Peyer's patch (tissue), 4 donors: ENCODE measurements at regions not wholly inside any gene's neighbourhood (a gene's known extent, or its start where the extent isn't known, plus 50 kb on each side); places are given as distances from the start of the nearest gene placed in this dataset.

Source experiments
- DNase-seq, 3 donors: peaks; one replicate each; pipeline ENCODE4 v3.0.0-alpha.2; 2017 to 2019
- H3K27ac ChIP-seq, 4 donors: fragments of 200-600 bp; sonication (generic); one replicate each; pipeline ENCODE4 v1.5.1; 2016 to 2019
- H3K27me3 ChIP-seq, 2 donors: fragments of 200-600 bp; sonication (generic); one replicate each; pipeline ENCODE4 v1.5.1; 2019
- H3K36me3 ChIP-seq, 3 donors: fragments of 200-600 bp; sonication (generic); one replicate each; pipeline ENCODE4 v1.5.1; 2016 to 2019
- H3K4me1 ChIP-seq, 4 donors: fragments of 200-600 bp; sonication (generic); one replicate each; pipeline ENCODE4 v1.5.1; 2016 to 2019
- H3K4me3 ChIP-seq, 4 donors: fragments of 200-600 bp; sonication (generic); 1 replicate in 3 of 4; 2 replicates in 1 of 4; pipeline ENCODE4 v1.5.1; 2016 to 2019; ENCODE audit warnings: mild to moderate bottlenecking in 1 of 4
- H3K9me3 ChIP-seq, 4 donors: fragments of 200-600 bp; sonication (generic); one replicate each; pipeline ENCODE4 v1.5.1; 2016 to 2019; ENCODE audit warnings: mild to moderate bottlenecking in 1 of 4
- CTCF ChIP-seq, 6 experiments: fragments of 450-650 bp in 4 of 6; fragments of 200-600 bp in 2 of 6; sonication (generic) in 1 of 6; IDR thresholded peaks; one replicate each; pipeline ENCODE4 v1.5.1; 2017 to 2019; ENCODE audit warnings: antibody characterized with exemption in 6 of 6, mild to moderate bottlenecking in 3 of 6, moderate library complexity in 1 of 6
- POLR2A ChIP-seq, 2 donors: fragments of 450-650 bp; IDR thresholded peaks; one replicate each; pipeline ENCODE4 v1.5.1; 2017; ENCODE audit warnings: antibody characterized with exemption in 2 of 2, mild to moderate bottlenecking in 2 of 2, moderate library complexity in 2 of 2

- no peak overlapping the region for H3K27ac ChIP-seq
- DNase-seq = no peak
- H3K27me3 ChIP-seq = no peaks in the 10 kb centered on the region
- H3K9me3 ChIP-seq = no peaks in the 10 kb centered on the region
- H3K36me3 ChIP-seq = no peaks in the 10 kb centered on the region
- H3K4me1 ChIP-seq = no peaks in the 10 kb centered on the region
- TF ChIP-seq CTCF (IDR thresholded peaks at IDR 0.05) (no peak), POLR2A (IDR thresholded peaks at IDR 0.05) (no peak)
- no peak overlapping the region for H3K4me3 ChIP-seq
Measured at GRCh38 chr3:159233734-159234133, 431.9 kb downstream of the MFSD1 start.

DNA sequence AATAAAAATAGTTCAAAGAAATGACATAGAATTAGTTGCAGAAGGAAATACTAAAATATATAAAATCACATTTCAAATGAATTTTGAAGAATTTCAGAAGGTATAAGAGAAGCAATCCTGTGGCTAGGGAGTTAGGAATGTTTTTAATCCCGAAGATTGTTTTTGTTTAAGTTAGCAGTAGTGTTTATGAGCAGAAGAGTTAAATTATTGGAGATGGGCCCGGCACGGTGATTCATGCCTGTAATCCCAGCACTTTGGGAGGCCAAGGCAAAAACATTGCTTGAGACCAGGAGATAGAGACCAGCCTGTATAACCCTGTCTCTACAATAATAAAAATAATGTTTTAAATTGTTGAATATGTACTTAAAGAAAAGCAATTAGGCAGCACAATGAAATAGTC lies 432.5 kb downstream of the MFSD1 start:
- Histone ChIP-seq H3K4me3 (no peak overlapping the region), H3K36me3 (no peaks in the 10 kb centered on the region), H3K27me3 (no peaks in the 10 kb centered on the region), H3K4me1 (no peaks in the 10 kb centered on the region), H3K9me3 (no peaks in the 10 kb centered on the region), H3K27ac (no peak overlapping the region)
- no peak for DNase-seq
- no peak for TF ChIP-seq POLR2A (IDR thresholded peaks at IDR 0.05)
- TF ChIP-seq CTCF (IDR thresholded peaks at IDR 0.05) = no peak

DNA sequence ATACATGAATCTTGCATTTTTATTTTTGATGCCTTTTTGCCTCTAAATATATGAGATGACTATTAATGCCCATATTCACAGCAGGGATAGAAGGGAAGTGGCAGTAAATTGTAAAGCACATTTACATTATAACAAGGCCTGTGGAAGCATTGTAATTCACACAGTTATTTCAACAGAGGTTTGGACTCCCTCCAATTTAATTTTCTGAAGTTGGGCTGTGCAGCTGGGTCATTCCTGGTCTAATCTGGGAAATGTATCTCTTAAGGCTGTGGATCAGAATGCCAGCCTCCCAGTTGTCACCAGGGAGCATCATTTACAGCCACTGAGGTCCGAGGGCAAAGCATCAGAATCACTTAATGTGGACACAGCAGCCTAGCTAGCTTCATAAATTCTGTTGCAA lies 434.5 kb downstream of the MFSD1 start:
- H3K4me1 ChIP-seq = no peaks in the 10 kb centered on the region
- no peaks in the 10 kb centered on the region for H3K36me3 ChIP-seq
- TF ChIP-seq POLR2A (IDR thresholded peaks at IDR 0.05) (no peak), CTCF (IDR thresholded peaks at IDR 0.05) (no peak)
- DNase-seq = no peak
- H3K4me3 ChIP-seq = no peak overlapping the region
- H3K9me3 ChIP-seq = no peaks in the 10 kb centered on the region
- H3K27ac ChIP-seq = no peak overlapping the region
- no peaks in the 10 kb centered on the region for H3K27me3 ChIP-seq

- Histone ChIP-seq H3K27ac (no peak overlapping the region), H3K4me3 (no peak overlapping the region), H3K36me3 (no peaks in the 10 kb centered on the region), H3K27me3 (no peaks in the 10 kb centered on the region), H3K4me1 (no peaks in the 10 kb centered on the region), H3K9me3 (no peaks in the 10 kb centered on the region)
- DNase-seq = no peak
- no peak for TF ChIP-seq CTCF (IDR thresholded peaks at IDR 0.05)
- TF ChIP-seq POLR2A (IDR thresholded peaks at IDR 0.05) = no peak
Measured at GRCh38 chr3:159237226-159237625, 435.4 kb downstream of the MFSD1 start.

GRCh38 chr3:159238646-159239045 lies 436.8 kb downstream of the MFSD1 start:
- no peak for DNase-seq
- TF ChIP-seq POLR2A (IDR thresholded peaks at IDR 0.05) = no peak
- no peak for TF ChIP-seq CTCF (IDR thresholded peaks at IDR 0.05)
- no peaks in the 10 kb centered on the region for H3K36me3 ChIP-seq
- no peaks in the 10 kb centered on the region for H3K9me3 ChIP-seq
- no peaks in the 10 kb centered on the region for H3K27me3 ChIP-seq
- no peaks in the 10 kb centered on the region for H3K4me1 ChIP-seq
- H3K27ac ChIP-seq = no peak overlapping the region
- H3K4me3 ChIP-seq = no peak overlapping the region

DNA sequence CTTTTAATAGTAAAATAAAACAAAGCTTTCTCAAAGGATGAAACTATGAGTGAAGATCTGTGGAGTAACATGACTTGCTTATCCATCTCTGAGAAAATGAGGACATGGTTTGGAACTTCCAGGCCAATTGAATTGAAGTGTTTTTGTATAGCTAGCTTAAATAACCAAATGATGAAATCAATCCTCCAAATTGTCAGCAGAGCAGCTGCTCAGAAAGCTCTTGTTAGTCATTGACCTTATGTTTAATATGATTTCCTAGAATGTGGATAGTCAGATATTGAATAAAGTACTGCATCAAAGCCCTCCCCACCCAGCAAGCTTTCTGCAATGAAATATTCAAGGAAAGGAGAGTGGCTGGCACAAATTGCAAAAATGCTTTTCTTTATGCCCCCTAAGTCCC lies 437.2 kb downstream of the MFSD1 start:
- no peaks in the 10 kb centered on the region for H3K9me3 ChIP-seq
- no peaks in the 10 kb centered on the region for H3K36me3 ChIP-seq
- DNase-seq = no peak
- H3K4me3 ChIP-seq = no peak overlapping the region
- no peaks in the 10 kb centered on the region for H3K4me1 ChIP-seq
- TF ChIP-seq CTCF (IDR thresholded peaks at IDR 0.05) (no peak), POLR2A (IDR thresholded peaks at IDR 0.05) (no peak)
- no peaks in the 10 kb centered on the region for H3K27me3 ChIP-seq
- H3K27ac ChIP-seq = no peak overlapping the region
